HFFc6 (cell line): ENCODE measurements at regions not wholly inside any gene's neighbourhood (a gene's known extent, or its start where the extent isn't known, plus 50 kb on each side); places are given as distances from the start of the nearest gene placed in this dataset.

Experiments
- DNase-seq: peaks from one replicate; pipeline ENCODE4 v3.0.0-alpha.2; 2018
- H3K27ac Mint-ChIP-seq: 2 replicates; pipeline ENCODE4 v1.8.0; 2020; ENCODE audit warnings: mild to moderate bottlenecking, mixed read lengths
- H3K27me3 Mint-ChIP-seq: 2 replicates; pipeline ENCODE4 v1.8.0; 2021; ENCODE audit warnings: mild to moderate bottlenecking, moderate library complexity, mixed read lengths; ENCODE audit not compliant: insufficient read depth
- H3K36me3 Mint-ChIP-seq: 2 replicates; pipeline ENCODE4 v1.8.0; 2021; ENCODE audit warnings: low read depth, mixed read lengths
- H3K4me1 Mint-ChIP-seq: 2 replicates; pipeline ENCODE4 v1.8.0; 2020; ENCODE audit warnings: low read depth, mixed read lengths
- H3K4me3 Mint-ChIP-seq: 2 replicates; pipeline ENCODE4 v1.8.0; 2020; ENCODE audit warnings: mild to moderate bottlenecking, moderate library complexity, mixed read lengths
- H3K9me3 Mint-ChIP-seq: 2 replicates; pipeline ENCODE4 v1.8.0; 2020; ENCODE audit warnings: mild to moderate bottlenecking, mixed read lengths
- CTCF ChIP-seq: fragments of 200-600 bp; sonication (generic); IDR thresholded peaks from 2 replicates; pipeline ENCODE4 v1.5.0; 2021; ENCODE audit warnings: antibody characterized with exemption, mild to moderate bottlenecking

GRCh38 chr10:84700668-84701369 lies 372.4 kb downstream of the CCSER2 start:
- no peak for TF ChIP-seq CTCF
- Mint-ChIP-seq H3K27me3 (no peaks in the 10 kb centered on the region; the same call in 1 of the 2 replicates), H3K4me3 (no peak overlapping the region), H3K36me3 (no peaks in the 10 kb centered on the region), H3K27ac (no peak overlapping the region), H3K4me1 (no peaks in the 10 kb centered on the region), H3K9me3 (peaks cover 40% of the 10 kb centered on the region; the same call in 1 of the 2 replicates)
- DNase-seq = no peak

GRCh38 chr10:84701370-84701720 lies 373.0 kb downstream of the CCSER2 start:
- peaks cover 45% of the 10 kb centered on the region for H3K9me3 Mint-ChIP-seq
- no peaks in the 10 kb centered on the region for H3K4me1 Mint-ChIP-seq
- no peak for TF ChIP-seq CTCF
- DNase-seq = no peak
- no peak overlapping the region for H3K27ac Mint-ChIP-seq
- no peaks in the 10 kb centered on the region; the same call in 1 of the 2 replicates for H3K27me3 Mint-ChIP-seq
- H3K36me3 Mint-ChIP-seq = no peaks in the 10 kb centered on the region
- H3K4me3 Mint-ChIP-seq = no peak overlapping the region

- TF ChIP-seq CTCF = no peak
- no peaks in the 10 kb centered on the region for H3K4me1 Mint-ChIP-seq
- no peaks in the 10 kb centered on the region; the same call in 1 of the 2 replicates for H3K27me3 Mint-ChIP-seq
- H3K27ac Mint-ChIP-seq = no peak overlapping the region
- no peak for DNase-seq
- H3K4me3 Mint-ChIP-seq = no peak overlapping the region
- H3K9me3 Mint-ChIP-seq = peaks cover 47% of the 10 kb centered on the region
- no peaks in the 10 kb centered on the region for H3K36me3 Mint-ChIP-seq
Measured at GRCh38 chr10:84704101-84704500, 375.7 kb downstream of the CCSER2 start.

- no peak for DNase-seq
- H3K36me3 Mint-ChIP-seq = no peaks in the 10 kb centered on the region
Measured at GRCh38 chr10:84706431-84706830, 378.0 kb downstream of the CCSER2 start.

GRCh38 chr10:84706875-84707274 lies 378.5 kb downstream of the CCSER2 start:
- no peak overlapping the region for H3K27ac Mint-ChIP-seq
- no peaks in the 10 kb centered on the region for H3K36me3 Mint-ChIP-seq
- no peak for TF ChIP-seq CTCF
- no peak for DNase-seq
- H3K4me3 Mint-ChIP-seq = no peak overlapping the region
- H3K9me3 Mint-ChIP-seq = peaks cover 36% of the 10 kb centered on the region
- no peaks in the 10 kb centered on the region for H3K27me3 Mint-ChIP-seq
- H3K4me1 Mint-ChIP-seq = no peaks in the 10 kb centered on the region

More at GRCh38 chr10:84706431-84706830, 378.0 kb downstream of the CCSER2 start:
- TF ChIP-seq CTCF = no peak
- Mint-ChIP-seq H3K27me3 (no peaks in the 10 kb centered on the region), H3K4me3 (no peak overlapping the region), H3K27ac (no peak overlapping the region), H3K9me3 (peaks cover 40% of the 10 kb centered on the region), H3K4me1 (no peaks in the 10 kb centered on the region)
